Tibial artery (tissue), 4 donors: ENCODE measurements at regions not wholly inside any gene's neighbourhood (a gene's known extent, or its start where the extent isn't known, plus 50 kb on each side); places are given as distances from the start of the nearest gene placed in this dataset.

Source experiments
- DNase-seq, 2 donors: peaks; one replicate each; pipeline ENCODE4 v3.0.0-alpha.2; 2019
- H3K27ac ChIP-seq, 2 donors: fragments of 200-600 bp; sonication (generic) in 1 of 2; 1 replicate in 1 of 2; 2 replicates in 1 of 2; pipeline ENCODE4 v1.5.1; 2018 to 2019; ENCODE audit warnings: mild to moderate bottlenecking in 1 of 2
- H3K27me3 ChIP-seq, 2 donors: fragments of 200-600 bp; sonication (generic) in 1 of 2; one replicate each; pipeline versions ENCODE4 v1.5.1 to v1.6.0; 2016 to 2019
- H3K36me3 ChIP-seq, 3 donors: fragments of 200-600 bp; sonication (generic) in 2 of 3; one replicate each; pipeline ENCODE4 v1.5.1; 2016 to 2019; ENCODE audit warnings: mild to moderate bottlenecking in 2 of 3
- H3K4me1 ChIP-seq, 4 donors: fragments of 200-600 bp; sonication (generic) in 2 of 4; 1 replicate in 3 of 4; 2 replicates in 1 of 4; pipeline ENCODE4 v1.5.1; 2016 to 2019
- H3K4me3 ChIP-seq, 2 donors: fragments of 200-600 bp; sonication (generic) in 1 of 2; 1 replicate in 1 of 2; 2 replicates in 1 of 2; pipeline ENCODE4 v1.5.1; 2018 to 2019; ENCODE audit warnings: mild to moderate bottlenecking in 2 of 2
- H3K9me3 ChIP-seq, 3 donors: fragments of 200-600 bp; sonication (generic) in 1 of 3; one replicate each; pipeline ENCODE4 v1.5.1; 2016 to 2019
- intact Hi-C: fragments of 100-400 bp; cut with DNase I; formaldehyde crosslinking; loops from one replicate; pipeline ENCODE4 v1.15.0; 2023; ENCODE audit warnings: low total_unique reads
- TF ChIP-seq, protein P1 (sequence below), 2 experiments: fragments of 200-600 bp in 1 of 2; fragments of 450-650 bp in 1 of 2; IDR thresholded peaks; one replicate each; pipeline ENCODE4 v1.5.1; 2017 to 2019; ENCODE audit warnings: antibody characterized with exemption in 2 of 2, mild to moderate bottlenecking in 1 of 2, moderate library complexity in 1 of 2

DNA sequence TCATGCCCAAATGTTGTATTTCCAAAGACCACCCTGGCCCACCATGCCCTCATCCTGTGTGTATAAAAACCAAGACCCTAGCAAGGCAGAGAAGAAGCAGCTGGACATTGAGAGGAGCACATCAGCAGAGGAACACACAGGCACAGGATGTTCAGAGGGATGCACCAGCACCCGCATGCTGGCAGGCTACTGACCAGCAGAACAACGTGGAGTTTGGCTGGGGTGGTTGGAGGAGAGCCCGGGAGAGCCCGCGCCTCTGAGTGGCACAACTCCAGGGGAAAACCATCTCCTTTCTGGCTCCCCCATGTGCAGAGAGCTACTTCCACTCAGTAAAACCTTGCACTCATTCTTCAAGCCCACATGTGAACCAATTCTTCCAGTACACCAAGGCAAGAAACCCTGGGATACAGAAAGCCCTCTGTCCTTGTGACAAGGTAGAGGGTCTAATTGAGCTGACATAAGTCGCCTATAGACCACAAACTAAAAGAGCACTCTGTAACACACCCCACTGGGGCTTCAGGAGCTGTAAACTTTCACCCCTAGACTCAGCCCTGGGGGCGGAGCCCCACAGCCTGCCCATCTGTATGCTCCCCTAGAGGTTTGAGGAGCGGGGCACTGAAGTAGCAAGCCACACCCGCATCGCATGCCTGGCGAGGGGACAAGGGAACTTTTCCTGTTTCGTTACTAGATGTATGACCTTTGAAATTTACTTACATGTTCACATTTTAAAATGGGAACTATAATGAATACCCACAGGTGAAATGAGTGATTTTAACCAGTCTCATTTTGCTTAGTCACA, 831.5 kb upstream of the CITED2 start:
- no peak for DNase-seq
- H3K27ac ChIP-seq = no peak overlapping the region
- TF ChIP-seq, protein P1, sequence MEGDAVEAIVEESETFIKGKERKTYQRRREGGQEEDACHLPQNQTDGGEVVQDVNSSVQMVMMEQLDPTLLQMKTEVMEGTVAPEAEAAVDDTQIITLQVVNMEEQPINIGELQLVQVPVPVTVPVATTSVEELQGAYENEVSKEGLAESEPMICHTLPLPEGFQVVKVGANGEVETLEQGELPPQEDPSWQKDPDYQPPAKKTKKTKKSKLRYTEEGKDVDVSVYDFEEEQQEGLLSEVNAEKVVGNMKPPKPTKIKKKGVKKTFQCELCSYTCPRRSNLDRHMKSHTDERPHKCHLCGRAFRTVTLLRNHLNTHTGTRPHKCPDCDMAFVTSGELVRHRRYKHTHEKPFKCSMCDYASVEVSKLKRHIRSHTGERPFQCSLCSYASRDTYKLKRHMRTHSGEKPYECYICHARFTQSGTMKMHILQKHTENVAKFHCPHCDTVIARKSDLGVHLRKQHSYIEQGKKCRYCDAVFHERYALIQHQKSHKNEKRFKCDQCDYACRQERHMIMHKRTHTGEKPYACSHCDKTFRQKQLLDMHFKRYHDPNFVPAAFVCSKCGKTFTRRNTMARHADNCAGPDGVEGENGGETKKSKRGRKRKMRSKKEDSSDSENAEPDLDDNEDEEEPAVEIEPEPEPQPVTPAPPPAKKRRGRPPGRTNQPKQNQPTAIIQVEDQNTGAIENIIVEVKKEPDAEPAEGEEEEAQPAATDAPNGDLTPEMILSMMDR (IDR thresholded peaks at IDR 0.05) = no peak
- H3K4me1 ChIP-seq = peaks cover 0 to 31% (median 3%) of the 10 kb centered on the region in 4 donors
- H3K9me3 ChIP-seq = no peaks in the 10 kb centered on the region
- intact Hi-C loops = no loop called here
- H3K27me3 ChIP-seq = no peaks in the 10 kb centered on the region
- H3K4me3 ChIP-seq = no peak overlapping the region
- no peaks in the 10 kb centered on the region for H3K36me3 ChIP-seq

DNA sequence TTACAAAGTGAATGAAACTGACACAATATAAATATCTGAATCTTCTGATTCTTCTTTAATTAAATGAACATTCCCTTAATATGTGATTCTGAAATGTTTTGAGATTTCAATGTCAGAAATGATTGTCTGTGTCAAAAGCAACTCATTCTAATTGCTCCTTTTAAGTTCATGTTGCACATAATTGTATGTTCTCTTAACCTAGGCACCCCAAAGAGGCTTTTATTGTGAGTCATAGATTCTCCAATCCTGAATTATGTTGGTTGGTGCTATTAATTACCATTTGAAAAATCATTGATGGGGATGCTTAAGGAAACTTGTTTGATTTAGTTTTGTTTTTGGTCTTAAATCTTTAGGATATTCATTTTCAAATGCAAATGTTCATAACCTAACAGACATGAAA, 829.7 kb upstream of the CITED2 start:
- no peaks in the 10 kb centered on the region for H3K9me3 ChIP-seq
- TF ChIP-seq, protein P1 (IDR thresholded peaks at IDR 0.05) = no peak
- H3K27ac ChIP-seq = no peak overlapping the region
- H3K4me1 ChIP-seq = peaks cover 0 to 31% (median 3%) of the 10 kb centered on the region in 4 donors
- H3K4me3 ChIP-seq = no peak overlapping the region
- intact Hi-C loops = no loop called here
- no peak for DNase-seq
- H3K27me3 ChIP-seq = no peaks in the 10 kb centered on the region
- H3K36me3 ChIP-seq = no peaks in the 10 kb centered on the region

- Histone ChIP-seq H3K36me3 (no peaks in the 10 kb centered on the region), H3K27me3 (no peaks in the 10 kb centered on the region), H3K4me3 (no peak overlapping the region), H3K27ac (no peak overlapping the region), H3K9me3 (no peaks in the 10 kb centered on the region), H3K4me1 (peaks cover 0 to 31% (median 3%) of the 10 kb centered on the region in 4 donors)
- no peak for DNase-seq
- TF ChIP-seq, protein P1 (IDR thresholded peaks at IDR 0.05) = no peak
- intact Hi-C loops = no loop called here
Measured at GRCh38 chr6:140203661-140204147, 829.3 kb upstream of the CITED2 start.

DNA sequence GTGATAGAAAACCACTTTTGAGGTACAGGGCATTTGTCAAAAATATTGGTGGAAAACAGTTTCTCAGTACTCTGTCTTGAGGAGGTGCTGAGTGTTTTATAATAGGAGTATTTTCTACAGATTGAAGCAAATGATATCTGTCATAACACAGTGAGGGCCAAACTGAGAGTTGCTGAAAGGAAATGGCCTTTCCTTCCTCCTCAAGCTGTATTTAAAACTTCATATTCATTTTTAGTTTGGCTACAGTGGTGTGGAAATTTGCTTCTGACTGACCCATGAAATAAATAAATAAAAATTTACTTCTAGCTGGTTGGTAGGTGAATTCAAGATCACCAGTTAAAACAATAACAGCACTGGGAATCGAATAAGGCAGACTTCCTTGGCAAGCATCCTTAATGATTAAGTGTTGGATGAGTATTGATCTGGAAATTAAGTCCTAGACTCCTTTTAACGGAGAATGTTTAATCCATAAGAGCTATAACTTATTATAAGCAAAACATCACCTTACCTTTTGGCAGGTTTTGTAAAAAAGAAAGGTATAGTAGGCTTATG, 828.6 kb upstream of the CITED2 start:
- peaks cover 0 to 31% (median 3%) of the 10 kb centered on the region in 4 donors for H3K4me1 ChIP-seq
- TF ChIP-seq, protein P1 (IDR thresholded peaks at IDR 0.05) = no peak
- no peaks in the 10 kb centered on the region for H3K27me3 ChIP-seq
- H3K4me3 ChIP-seq = no peak overlapping the region
- no peak for DNase-seq
- H3K27ac ChIP-seq = no peak overlapping the region
- intact Hi-C loops = no loop called here
- H3K9me3 ChIP-seq = no peaks in the 10 kb centered on the region
- no peaks in the 10 kb centered on the region for H3K36me3 ChIP-seq

DNA sequence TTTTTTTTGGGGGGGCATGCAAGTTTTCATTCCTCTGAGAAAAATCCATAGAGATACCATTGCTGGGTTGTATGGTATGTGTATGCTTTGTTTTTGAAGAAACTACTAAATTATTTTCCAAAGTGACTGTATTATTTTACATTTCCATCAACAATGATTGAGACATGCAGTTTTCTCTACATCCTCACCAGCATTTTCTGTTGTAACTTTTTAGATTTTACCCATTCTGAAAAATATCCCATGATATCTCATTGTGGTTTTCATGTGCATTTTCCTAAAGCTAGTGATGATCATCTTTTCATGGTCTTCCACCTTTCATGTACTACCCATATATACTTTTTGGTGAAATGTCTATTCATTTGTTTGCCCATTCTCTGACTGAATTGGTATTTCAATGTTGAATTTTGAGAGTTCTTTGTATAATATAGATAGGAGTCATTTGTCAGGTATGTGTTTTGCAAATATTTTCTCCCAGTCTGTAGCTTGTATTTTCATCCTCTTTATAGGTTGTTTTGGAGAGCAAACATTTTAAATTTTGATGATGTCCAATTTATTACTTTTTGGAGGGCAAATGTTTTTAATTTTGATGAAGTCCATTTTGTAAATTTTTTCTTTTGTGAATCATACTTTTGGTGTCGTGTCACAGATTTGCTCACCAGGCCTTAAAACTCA, 827.5 kb upstream of the CITED2 start:
- DNase-seq = no peak
- Histone ChIP-seq H3K36me3 (no peaks in the 10 kb centered on the region), H3K27me3 (no peaks in the 10 kb centered on the region), H3K27ac (no peak overlapping the region), H3K9me3 (no peaks in the 10 kb centered on the region), H3K4me3 (no peak overlapping the region), H3K4me1 (peaks cover 0 to 31% (median 3%) of the 10 kb centered on the region in 4 donors)
- TF ChIP-seq, protein P1 (IDR thresholded peaks at IDR 0.05) = no peak
- intact Hi-C loops = no loop called here
